Fibroblast of skin of left biceps (primary cell): ENCODE measurements at regions not wholly inside any gene's neighbourhood (a gene's known extent, or its start where the extent isn't known, plus 50 kb on each side); places are given as distances from the start of the nearest gene placed in this dataset.

Experiments used
- DNase-seq, 2 experiments: peaks; one replicate each; pipeline ENCODE4 v3.0.0-alpha.2; 2013; ENCODE audit warnings: low read depth in 2 of 2

- DNase-seq: no peak
These were observed 56.1 kb upstream of the GATA6 start for GRCh38 chr18:22113144-22113844.

- DNase-seq: no peak
These were observed 54.7 kb upstream of the GATA6 start for GRCh38 chr18:22114526-22115321.

DNA sequence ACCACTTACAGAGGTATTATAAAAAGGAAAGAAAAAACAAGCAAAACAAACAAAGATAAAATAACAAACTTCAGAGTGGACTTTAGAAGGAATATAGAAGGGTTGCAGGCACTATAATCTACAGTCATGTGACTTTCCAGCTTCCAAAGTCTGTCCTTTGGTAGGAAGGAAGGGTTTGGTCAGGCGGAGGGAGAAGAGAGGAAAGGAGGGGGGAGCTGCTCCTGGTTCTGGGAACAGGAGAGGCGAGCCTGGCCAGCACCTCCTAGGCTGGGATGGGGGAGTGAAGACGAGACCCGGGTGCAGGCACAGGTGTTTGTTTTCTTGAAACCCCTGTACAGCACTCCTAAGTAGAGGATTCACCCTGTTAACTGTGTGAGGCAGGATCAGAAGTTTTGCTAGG lies 53.8 kb upstream of the GATA6 start:
- no peak for DNase-seq
